GM21737 (cell line): ENCODE measurements at regions not wholly inside any gene's neighbourhood (a gene's known extent, or its start where the extent isn't known, plus 50 kb on each side); places are given as distances from the start of the nearest gene placed in this dataset.
"Not testable (repeated sequence)": the region's sequence is repeated elsewhere in the genome, so short reads cannot be mapped to it uniquely, and the experiment has no call there.

Source experiments
- ATAC-seq: cut with Tn5 transposase; IDR thresholded peaks from one replicate; pipeline ENCODE4 v1.9.1; 2021; ENCODE audit warnings: mild to moderate bottlenecking, moderate library complexity; ENCODE audit not compliant: unreplicated experiment

DNA sequence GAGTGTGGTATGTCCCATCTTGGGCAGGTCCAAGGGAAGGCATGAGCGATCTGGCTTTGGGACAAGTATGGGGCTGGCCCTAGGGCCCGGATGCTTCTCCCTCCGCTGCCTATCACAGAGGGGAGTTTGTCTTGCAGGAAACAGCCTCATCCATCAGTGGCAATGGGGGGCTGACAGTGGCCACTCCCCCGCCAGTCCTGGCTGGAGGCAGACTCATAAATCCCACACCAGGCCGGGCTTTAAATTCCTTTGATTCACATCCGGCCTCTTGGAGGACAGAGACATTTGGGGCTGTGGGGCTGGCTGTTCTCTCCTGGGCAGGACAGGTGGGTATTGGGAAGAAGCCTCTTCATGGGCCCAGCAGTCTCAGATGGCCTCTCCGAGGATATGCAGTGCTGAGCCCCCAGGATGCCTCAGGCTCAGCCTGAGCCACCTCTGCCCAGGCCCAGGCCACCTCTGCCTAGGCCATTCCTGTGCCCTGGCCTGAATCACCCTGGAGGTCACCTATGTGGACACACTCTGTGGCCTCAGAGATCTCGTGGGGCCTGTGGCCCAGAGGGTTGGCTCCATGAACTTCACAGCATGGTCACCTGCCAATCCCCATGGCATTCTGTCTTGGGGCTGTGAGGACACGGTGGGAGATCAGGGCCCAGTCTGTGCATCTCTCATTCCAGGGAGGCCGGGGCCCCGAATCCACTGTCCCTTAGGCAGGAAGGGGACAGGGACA lies 84.2 kb upstream of the GOLGA6L4 start:
- no peak for ATAC-seq

DNA sequence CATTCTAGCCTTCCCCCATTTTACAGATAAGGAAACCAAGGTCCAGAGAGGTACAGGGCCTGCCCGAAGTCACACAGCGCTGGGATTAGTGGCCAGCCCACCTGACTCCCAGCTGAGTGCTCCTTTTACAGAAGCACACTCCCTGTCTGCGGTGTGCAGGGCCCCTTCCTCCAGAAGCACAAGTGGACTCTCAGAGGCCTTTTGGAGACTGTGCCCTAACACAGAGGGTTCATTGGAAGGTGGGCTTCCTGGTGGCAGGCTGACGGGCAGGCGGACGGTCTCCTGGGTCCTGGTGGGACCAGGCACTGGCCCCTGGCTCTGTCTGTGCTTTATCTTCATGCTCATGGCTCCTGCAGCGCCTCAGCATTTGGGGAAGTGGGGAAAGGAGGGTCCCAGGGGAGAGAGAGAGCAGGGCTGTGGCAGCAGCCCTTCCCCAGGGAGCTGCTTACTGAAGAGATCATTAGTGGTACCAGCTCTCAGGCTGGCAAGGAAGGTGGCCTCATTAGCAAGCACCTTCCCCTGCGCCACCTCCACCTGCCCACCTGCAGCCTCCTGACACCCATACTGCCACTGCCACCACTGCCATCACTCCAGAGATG lies 83.1 kb upstream of the GOLGA6L4 start:
- not testable (repeated sequence) for ATAC-seq

DNA sequence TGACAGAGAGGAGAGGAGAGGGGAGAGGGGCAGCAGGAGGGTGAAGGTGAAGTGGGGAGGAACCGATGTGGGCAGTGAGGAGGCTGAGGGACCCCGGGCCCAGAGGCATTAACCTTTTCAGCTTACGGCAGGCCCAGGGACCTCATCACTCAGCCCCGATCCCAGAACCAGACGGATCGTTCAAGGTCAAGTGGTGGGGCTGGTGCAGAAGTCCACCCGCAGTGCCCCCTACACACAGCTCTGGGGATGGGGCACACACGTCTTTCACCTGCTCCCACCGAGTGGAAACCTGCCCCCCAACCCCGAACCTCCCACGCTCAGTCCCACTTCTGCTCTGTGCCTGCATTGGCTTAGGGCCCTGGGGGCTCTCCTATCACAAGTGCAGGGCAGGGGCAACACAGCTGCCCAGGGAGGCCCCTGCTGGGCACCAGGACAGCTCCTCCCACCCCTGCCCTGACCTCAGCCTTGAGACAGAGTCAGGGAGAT lies 81.9 kb upstream of the GOLGA6L4 start:
- ATAC-seq = not testable (repeated sequence)

DNA sequence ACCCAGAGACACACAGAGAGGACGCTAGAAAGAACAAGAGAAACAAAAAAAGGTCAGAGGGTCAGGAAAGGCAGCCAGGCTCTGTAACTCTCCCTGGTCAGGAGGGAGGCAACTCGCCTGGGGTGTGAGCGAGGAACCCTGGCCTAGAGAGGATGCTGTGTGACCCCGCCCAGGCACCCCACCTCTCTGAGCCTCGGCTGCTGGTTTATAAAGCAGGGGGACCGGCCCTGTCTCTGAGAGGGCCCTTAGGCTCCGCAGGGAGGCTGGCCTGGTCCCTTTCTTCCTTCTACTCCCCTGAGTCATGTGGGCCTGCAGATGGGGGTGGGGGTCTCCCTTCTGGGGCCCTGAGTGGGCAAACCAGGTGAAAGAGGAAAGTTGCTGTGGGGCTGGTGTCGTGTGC lies 81.3 kb upstream of the GOLGA6L4 start:
- not testable (repeated sequence) for ATAC-seq

DNA sequence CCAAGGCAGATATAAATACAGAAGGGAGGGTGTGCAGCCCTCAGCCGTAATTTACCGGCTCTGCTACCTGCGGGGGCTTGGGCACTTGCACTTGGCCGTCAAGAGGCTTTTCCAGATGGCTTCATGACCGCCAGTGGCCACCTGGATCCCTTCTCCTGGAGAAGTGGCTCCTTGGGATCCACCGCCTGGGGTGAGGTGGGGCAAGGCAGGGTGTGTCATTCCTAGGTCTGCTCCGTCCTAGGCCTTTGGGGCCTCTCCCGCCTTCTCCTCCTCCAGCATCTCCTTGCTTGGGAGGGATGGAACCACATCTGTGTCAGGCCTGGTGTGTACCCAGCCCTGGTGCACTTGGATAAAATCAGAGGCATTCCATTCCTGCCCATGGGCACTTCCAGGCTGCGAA lies 80.8 kb upstream of the GOLGA6L4 start:
- not testable (repeated sequence) for ATAC-seq

DNA sequence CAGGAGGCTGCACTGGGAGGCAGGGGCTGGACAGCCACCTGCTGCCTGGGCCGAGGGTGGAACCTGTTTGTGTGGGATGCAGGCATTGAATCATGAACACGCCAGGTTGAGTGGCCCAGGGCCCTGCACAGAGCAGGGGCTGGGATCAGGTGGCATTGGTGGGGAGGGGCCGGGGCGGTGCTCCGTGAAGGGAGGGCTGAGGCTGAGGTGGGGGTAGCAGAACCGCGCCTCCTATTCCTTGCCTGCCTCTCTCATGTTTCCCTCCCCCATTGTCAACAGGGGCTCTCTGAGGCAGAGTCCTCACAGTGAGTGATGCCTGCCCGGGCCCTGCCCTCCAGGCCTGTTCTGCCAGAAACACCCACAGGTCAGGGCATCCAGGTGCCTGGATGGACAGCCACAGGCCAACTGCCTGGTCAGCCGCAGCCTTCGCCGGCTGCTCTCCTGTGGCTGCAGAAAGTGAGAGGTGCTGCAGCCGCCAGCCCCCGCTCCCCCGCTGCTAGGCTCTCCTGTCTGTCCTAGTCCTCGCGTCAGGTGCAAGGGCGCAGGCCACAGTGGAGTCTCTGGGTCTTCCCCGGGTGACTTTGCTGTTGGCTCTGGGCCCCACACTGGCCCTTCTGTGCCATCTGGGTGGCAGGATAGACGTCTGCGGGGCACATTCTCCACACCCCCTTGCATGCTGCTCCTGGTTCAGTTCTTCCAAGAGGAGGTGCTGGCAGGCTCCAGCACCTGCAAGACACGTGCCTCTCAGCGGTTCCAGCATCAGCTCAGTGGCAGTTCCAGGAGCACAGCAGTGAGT lies 79.6 kb upstream of the GOLGA6L4 start:
- not testable (repeated sequence) for ATAC-seq

DNA sequence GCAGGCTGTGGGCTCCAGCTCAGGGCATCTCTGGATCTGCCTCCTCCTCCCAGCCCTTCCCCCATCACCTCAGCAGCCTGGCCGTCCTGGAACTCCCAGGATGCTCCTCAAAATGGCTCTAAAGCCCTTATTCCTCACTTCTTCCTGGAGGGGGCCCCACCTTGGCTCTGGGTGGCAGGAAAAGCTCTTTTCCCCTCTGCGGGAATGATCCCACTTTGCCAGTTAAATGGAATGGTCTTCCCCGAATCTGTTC lies 79.1 kb upstream of the GOLGA6L4 start:
- not testable (repeated sequence) for ATAC-seq

DNA sequence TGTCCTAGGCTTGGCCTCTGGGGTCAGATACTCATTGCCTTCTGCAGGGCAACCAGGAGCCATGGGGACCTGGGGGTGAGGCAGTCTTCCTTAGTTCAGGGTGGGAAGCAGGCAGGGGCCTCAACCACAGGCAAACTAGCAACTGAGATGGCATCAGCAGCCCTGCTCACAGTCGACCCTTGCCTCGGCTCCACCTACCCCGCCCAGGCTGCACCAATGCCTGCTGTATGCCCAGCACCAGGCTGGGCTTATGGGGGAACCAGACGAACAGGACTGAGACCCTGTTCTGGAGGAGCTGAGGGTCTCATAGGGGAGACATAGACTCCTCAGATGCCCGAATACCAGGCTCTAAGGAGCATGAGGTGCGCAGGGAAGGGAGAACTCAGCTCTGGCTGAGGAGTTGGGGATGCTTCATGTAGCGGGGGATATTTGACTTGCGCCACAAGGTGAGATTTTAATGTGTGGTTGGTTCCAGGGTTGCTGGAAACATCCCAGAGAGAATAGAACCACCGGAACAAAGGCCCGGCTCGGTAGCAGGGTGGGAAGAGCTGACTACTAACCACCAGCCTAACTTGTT lies 78.4 kb upstream of the GOLGA6L4 start:
- not testable (repeated sequence) for ATAC-seq

DNA sequence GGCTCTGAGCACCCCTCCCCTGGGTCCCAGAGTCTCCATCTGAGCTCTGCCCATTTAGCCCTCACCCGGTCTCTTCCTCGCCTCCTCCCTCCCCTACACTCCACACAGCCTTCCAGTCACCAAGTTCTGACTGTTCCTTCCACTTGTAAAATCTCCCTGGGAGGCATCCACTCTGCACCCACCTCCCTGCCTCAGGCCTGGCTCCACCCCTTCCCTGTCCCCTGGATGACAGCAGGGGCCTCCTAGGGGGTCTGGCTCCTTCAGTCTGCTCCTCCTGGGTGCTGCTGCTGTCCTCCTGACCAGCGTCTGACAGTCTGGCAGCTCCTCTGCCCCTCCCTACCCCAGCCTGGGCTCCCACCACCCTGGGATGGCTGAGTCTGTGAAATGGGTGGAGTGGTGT lies 77.7 kb upstream of the GOLGA6L4 start:
- ATAC-seq = not testable (repeated sequence)

DNA sequence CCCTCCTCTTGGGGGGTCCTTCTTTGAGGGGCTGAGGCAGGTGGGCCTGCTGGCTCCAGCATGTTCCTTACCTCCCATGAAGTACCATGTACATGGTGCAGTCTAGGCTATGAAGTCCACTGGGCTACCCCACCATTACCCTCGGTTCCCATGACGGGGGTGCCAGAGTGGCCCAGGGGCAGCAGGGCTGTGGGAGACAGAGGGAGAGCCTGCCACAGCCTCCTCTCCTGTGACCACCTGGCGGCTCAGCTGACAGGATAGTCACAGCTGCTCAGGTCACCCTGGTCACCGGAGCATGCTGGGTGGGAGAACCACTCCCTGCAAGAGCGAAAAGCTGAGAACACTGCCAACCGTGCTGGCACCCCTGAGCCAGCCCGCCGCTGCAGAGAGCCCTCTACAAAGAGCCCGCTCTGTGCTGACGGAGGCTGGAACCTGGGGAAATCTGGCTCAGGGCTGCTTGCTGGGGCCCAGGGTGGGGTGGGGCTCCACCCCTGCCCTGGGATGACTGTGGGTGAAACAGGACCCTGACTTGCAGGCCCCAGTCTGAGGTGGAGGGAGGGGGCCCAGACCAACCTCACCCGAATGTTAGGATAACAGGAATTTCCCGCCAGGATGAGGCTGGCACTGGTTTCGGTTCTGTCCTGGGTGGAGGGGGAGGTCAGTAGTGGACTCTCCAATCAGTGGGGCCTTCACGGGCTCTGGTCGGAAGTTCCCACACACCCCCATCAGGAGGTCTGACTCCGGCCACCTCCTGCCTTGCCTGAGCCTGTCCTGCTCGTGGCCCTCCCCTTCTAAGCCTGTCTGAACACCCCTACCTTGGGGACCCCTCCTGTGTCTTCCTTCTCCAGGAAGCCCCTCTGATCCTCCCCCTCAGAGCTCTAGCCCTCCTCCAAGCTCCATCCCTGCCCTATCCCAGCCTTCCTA lies 76.0 kb upstream of the GOLGA6L4 start:
- not testable (repeated sequence) for ATAC-seq

DNA sequence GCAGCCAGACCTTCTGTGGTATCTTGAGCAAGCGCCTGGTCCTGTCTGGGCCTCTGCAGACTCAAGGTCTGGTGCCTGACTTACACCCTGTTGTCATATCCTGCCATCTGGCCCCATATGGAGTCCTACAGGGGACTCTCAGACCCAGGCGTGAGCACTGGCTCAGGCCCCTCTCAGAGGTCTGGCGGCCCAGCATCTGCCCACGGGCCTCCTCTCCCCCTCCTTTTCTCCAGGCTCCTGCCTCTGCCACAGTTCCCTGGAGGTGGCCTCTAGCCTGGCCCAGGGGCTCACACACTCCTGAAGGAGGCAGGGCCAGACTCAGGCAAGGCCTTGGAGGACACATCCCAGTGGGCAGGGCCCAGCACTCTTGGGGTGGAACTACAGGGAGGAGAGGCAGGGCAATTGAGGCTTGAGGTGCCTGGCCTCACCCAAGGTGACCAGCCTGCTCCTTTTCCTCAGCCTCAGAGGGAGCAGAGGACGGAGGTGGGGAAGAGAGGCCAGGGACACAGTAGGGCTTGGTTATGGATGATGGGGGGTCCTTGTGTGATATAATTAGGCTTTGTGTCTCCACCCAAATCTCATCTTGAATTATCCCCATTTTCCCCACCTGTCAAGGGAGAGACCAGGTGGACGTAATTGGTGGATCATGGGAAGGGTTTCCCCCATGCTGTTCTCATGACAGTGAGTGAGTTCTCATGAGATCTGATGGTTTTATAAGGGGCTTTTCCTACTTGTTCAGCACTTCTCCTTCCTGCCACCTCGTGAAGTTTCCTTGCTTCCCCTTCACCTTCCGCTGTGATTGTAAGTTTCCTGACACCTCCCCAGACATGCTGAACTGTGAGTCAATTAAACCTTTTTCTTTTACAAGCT lies 70.9 kb upstream of the GOLGA6L4 start:
- ATAC-seq = not testable (repeated sequence)

DNA sequence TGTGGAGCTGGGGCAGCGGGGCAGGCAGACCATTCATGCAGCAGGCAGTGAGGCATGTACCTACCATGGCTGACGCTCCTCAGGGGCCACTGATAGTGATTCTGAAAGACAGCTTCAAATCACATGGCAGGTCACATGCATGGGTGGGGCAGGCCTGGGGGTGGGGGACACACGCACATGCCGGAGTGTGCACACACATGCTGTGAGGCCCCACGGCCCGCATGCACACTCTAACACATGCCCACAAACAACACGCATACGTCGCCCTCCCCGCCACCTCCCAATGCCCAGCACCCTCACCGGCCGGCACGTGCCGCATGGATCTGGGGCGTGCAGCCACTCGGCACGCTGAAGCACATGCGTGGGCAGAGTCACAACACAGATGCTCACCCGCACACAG lies 65.5 kb upstream of the GOLGA6L4 start:
- ATAC-seq = not testable (repeated sequence)

DNA sequence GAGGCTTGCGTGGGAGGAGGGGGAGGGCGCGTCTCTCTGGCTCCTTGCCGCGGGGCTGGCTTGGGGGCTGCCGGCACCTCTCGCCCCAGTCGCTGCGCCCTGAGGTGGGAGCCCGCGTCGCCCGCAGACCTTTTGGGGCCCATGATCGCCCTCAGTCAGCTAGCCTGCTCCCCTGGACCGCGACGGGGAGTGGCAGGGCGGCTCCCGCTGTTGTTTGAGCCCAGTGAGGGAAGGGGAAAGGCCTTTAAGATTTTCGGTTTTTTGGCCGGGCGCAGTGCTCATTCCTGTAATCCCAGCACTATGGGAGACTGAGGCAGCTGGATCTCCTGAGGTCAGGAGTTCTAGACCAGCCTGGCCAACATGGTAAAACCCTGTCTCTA lies 62.4 kb upstream of the GOLGA6L4 start:
- ATAC-seq = not testable (repeated sequence)
